ENCODE measurements at regions not wholly inside any gene's neighbourhood (a gene's known extent, or its start where the extent isn't known, plus 50 kb on each side); places are given as distances from the start of the nearest gene placed in this dataset.

DNA sequence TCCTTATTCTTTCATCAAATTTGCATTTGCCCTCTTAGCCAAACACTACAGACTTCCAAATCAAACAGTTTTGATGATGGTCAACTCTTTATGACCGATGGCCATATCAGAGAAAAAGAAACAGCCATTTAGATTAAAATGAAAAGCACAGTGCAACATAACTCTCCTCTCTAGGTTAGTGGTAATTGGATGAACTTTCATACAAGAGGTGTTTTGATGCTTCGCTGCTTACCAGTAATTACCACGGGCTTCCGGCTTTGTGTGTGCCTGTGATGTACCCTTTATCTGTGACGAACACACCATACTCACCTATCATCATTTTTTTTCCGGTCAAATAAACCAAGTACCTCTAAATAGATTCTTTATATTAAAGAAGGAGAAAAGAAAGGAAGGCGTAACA lies 181.8 kb downstream of the FOXA2 start (continued):
- TF ChIP-seq, protein P1, sequence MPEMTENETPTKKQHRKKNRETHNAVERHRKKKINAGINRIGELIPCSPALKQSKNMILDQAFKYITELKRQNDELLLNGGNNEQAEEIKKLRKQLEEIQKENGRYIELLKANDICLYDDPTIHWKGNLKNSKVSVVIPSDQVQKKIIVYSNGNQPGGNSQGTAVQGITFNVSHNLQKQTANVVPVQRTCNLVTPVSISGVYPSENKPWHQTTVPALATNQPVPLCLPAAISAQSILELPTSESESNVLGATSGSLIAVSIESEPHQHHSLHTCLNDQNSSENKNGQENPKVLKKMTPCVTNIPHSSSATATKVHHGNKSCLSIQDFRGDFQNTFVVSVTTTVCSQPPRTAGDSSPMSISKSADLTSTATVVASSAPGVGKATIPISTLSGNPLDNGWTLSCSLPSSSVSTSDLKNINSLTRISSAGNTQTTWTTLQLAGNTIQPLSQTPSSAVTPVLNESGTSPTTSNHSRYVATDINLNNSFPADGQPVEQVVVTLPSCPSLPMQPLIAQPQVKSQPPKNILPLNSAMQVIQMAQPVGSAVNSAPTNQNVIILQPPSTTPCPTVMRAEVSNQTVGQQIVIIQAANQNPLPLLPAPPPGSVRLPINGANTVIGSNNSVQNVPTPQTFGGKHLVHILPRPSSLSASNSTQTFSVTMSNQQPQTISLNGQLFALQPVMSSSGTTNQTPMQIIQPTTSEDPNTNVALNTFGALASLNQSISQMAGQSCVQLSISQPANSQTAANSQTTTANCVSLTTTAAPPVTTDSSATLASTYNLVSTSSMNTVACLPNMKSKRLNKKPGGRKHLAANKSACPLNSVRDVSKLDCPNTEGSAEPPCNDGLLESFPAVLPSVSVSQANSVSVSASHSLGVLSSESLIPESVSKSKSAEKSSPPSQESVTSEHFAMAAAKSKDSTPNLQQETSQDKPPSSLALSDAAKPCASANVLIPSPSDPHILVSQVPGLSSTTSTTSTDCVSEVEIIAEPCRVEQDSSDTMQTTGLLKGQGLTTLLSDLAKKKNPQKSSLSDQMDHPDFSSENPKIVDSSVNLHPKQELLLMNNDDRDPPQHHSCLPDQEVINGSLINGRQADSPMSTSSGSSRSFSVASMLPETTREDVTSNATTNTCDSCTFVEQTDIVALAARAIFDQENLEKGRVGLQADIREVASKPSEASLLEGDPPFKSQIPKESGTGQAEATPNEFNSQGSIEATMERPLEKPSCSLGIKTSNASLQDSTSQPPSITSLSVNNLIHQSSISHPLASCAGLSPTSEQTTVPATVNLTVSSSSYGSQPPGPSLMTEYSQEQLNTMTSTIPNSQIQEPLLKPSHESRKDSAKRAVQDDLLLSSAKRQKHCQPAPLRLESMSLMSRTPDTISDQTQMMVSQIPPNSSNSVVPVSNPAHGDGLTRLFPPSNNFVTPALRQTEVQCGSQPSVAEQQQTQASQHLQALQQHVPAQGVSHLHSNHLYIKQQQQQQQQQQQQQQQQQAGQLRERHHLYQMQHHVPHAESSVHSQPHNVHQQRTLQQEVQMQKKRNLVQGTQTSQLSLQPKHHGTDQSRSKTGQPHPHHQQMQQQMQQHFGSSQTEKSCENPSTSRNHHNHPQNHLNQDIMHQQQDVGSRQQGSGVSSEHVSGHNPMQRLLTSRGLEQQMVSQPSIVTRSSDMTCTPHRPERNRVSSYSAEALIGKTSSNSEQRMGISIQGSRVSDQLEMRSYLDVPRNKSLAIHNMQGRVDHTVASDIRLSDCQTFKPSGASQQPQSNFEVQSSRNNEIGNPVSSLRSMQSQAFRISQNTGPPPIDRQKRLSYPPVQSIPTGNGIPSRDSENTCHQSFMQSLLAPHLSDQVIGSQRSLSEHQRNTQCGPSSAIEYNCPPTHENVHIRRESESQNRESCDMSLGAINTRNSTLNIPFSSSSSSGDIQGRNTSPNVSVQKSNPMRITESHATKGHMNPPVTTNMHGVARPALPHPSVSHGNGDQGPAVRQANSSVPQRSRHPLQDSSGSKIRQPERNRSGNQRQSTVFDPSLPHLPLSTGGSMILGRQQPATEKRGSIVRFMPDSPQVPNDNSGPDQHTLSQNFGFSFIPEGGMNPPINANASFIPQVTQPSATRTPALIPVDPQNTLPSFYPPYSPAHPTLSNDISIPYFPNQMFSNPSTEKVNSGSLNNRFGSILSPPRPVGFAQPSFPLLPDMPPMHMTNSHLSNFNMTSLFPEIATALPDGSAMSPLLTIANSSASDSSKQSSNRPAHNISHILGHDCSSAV (CRISPR knock-in tag; IDR thresholded peaks at IDR 0.05; ENCODE audit: borderline replicate concordance): no peak
- TF ChIP-seq ZNF878 (CRISPR knock-in tag; IDR thresholded peaks at IDR 0.05) (no peak), ZNF747 (CRISPR knock-in tag; IDR thresholded peaks at IDR 0.05; ENCODE audit: borderline replicate concordance) (no peak), ARHGAP35 (CRISPR knock-in tag; IDR thresholded peaks at IDR 0.05; ENCODE audit: borderline replicate concordance) (no peak), GTF3A (CRISPR knock-in tag; conservative IDR thresholded peaks at IDR 0.05) (no peak), CHD2 (IDR thresholded peaks at IDR 0.05; ENCODE audit: low read depth, low read length) (no peak), ZNF816 (CRISPR knock-in tag; IDR thresholded peaks at IDR 0.05; ENCODE audit: borderline replicate concordance) (no peak), ZNF841 (CRISPR knock-in tag; IDR thresholded peaks at IDR 0.05; ENCODE audit: borderline replicate concordance) (no peak)
- TF ChIP-seq, protein P2, sequence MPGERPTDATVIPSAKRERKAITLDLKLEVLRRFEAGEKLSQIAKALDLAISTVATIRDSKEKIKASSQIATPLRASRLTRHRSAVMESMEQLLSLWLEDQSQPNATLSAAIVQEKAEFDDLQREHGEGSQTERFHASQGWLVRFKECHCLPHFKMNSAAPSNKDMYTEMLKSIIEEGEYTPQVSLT (CRISPR knock-in tag; IDR thresholded peaks at IDR 0.05; ENCODE audit: borderline replicate concordance, low read depth): no peak
- TF ChIP-seq, protein P3, sequence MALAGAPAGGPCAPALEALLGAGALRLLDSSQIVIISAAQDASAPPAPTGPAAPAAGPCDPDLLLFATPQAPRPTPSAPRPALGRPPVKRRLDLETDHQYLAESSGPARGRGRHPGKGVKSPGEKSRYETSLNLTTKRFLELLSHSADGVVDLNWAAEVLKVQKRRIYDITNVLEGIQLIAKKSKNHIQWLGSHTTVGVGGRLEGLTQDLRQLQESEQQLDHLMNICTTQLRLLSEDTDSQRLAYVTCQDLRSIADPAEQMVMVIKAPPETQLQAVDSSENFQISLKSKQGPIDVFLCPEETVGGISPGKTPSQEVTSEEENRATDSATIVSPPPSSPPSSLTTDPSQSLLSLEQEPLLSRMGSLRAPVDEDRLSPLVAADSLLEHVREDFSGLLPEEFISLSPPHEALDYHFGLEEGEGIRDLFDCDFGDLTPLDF (CRISPR knock-in tag; IDR thresholded peaks at IDR 0.05): no peak

All from HepG2 (cell line).